Activated naive CD8-positive, alpha-beta T cell treated with anti-CD3 and anti-CD28 coated beads, Interleukin-2, amount 10 ng/mL, durations not matched to agents 7 days and 5 days (primary cell): ENCODE measurements at regions not wholly inside any gene's neighbourhood (a gene's known extent, or its start where the extent isn't known, plus 50 kb on each side); places are given as distances from the start of the nearest gene placed in this dataset.

Experiments
- ATAC-seq: fragments of 150-1000 bp; cut with Tn5 transposase; one replicate; pipeline ENCODE4 v1.10.0; 2021; ENCODE audit warnings: low read depth, moderate library complexity
- POLR2A ChIA-PET: fragments of 350-600 bp; sonication (Branson Sonifier 250); formaldehyde crosslinking; loops from one replicate; lab custom pipeline; 2021; ENCODE audit warnings: antibody characterized with exemption; lab: Charles Lee
- DNase-seq: peaks from one replicate; pipeline ENCODE4 v3.0.0; 2021
- H3K27ac Mint-ChIP-seq: one replicate; pipeline ENCODE4 v1.8.0; 2022; ENCODE audit warnings: mild to moderate bottlenecking, mixed read lengths
- H3K27me3 Mint-ChIP-seq: one replicate; pipeline ENCODE4 v1.8.0; 2022; ENCODE audit warnings: mild to moderate bottlenecking, moderate library complexity, mixed read lengths
- H3K36me3 Mint-ChIP-seq: one replicate; pipeline ENCODE4 v1.8.0; 2021; ENCODE audit warnings: mild to moderate bottlenecking, mixed read lengths
- H3K4me1 Mint-ChIP-seq: one replicate; pipeline ENCODE4 v1.8.0; 2021; ENCODE audit warnings: mixed read lengths
- H3K4me3 Mint-ChIP-seq: one replicate; pipeline ENCODE4 v1.8.0; 2022; ENCODE audit warnings: mild to moderate bottlenecking, moderate library complexity, mixed read lengths
- H3K9me3 Mint-ChIP-seq: one replicate; pipeline ENCODE4 v1.8.0; 2021; ENCODE audit warnings: mixed read lengths

DNA sequence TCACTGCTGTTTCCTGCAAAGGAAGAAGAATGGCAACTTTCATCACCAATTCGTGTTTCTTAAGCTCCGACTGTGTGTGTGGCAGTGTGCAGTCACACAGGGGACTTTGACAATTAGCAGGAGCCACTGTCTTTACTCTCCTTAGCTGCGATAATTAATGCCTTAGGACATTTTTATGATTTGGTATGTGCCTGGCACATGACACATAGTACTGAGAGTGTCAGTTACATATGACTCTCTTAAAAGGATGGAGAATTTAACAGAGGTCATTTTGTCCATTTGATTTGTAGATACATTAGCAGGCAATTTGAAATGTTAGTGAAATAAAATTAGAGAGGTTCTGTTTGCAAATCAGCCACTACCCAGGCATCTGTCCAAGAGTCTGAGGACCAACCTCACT, 128.9 kb upstream of the VEPH1 start:
- H3K27ac Mint-ChIP-seq = no peak overlapping the region
- H3K9me3 Mint-ChIP-seq = peaks cover under 1% of the 10 kb centered on the region
- H3K4me1 Mint-ChIP-seq = no peaks in the 10 kb centered on the region
- ATAC-seq (no peak), DNase-seq (no peak)
- H3K4me3 Mint-ChIP-seq = no peak overlapping the region
- no peaks in the 10 kb centered on the region for H3K36me3 Mint-ChIP-seq
- POLR2A ChIA-PET = no interaction called here
- H3K27me3 Mint-ChIP-seq = no peaks in the 10 kb centered on the region

DNA sequence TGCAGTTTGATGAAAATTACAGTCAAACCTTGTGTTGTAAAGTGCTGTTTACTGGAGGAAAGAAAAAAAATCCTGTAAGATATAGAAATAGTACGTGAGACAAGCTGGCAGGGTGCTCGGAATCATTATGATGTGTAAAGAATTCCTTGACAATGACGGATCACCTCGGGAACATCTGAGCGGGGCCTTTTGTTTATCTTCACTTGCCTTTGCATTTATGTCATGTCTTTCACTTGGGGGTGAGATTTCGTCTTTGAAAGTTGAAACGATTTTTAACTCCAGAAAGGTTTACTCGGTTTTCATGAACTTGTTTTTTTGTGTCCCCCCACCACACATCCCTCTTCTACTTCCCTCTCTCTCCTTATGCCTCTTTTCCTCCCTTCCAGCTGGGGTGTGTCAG, 128.3 kb upstream of the VEPH1 start:
- ATAC-seq = no peak
- Mint-ChIP-seq H3K9me3 (no peaks in the 10 kb centered on the region), H3K27me3 (no peaks in the 10 kb centered on the region), H3K4me1 (no peaks in the 10 kb centered on the region), H3K4me3 (no peak overlapping the region), H3K27ac (no peak overlapping the region), H3K36me3 (no peaks in the 10 kb centered on the region)
- POLR2A ChIA-PET = no interaction called here
- no peak for DNase-seq

GRCh38 chr3:157626817-157627216, 123.6 kb upstream of the VEPH1 start:
- Mint-ChIP-seq H3K27ac (no peak overlapping the region), H3K4me3 (no peak overlapping the region), H3K36me3 (no peaks in the 10 kb centered on the region), H3K27me3 (peaks cover 6% of the 10 kb centered on the region), H3K9me3 (no peaks in the 10 kb centered on the region), H3K4me1 (no peaks in the 10 kb centered on the region)
- ATAC-seq (no peak), DNase-seq (no peak)
- POLR2A ChIA-PET = no interaction called here

- no peaks in the 10 kb centered on the region for H3K36me3 Mint-ChIP-seq
- no peaks in the 10 kb centered on the region for H3K4me1 Mint-ChIP-seq
- no peaks in the 10 kb centered on the region for H3K9me3 Mint-ChIP-seq
- ATAC-seq (no peak), DNase-seq (no peak)
- peaks cover 6% of the 10 kb centered on the region for H3K27me3 Mint-ChIP-seq
- no peak overlapping the region for H3K4me3 Mint-ChIP-seq
- H3K27ac Mint-ChIP-seq = no peak overlapping the region
- POLR2A ChIA-PET = no interaction called here
Observed at GRCh38 chr3:157624801-157625200, 121.6 kb upstream of the VEPH1 start.

DNA sequence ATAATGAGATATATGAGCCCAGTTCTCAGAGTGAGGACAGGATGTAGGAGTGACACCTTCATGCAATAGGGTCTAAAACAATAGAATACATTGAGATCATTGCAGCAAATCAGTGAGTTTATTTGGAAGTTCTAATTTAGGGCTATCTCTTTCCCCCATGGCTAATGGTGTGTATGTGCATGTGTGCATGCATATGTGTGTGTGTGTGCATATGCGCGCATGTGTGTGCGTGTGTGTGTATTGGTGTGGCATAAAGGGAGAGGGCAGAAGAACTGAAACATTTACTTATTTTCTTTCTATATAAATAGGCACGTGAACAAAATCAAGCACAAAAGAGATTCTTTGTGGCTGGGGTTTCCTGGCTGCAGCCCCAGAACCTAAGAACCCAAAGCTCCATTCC, 115.7 kb upstream of the VEPH1 start:
- Mint-ChIP-seq H3K4me3 (no peak overlapping the region), H3K4me1 (peaks cover 5% of the 10 kb centered on the region), H3K27me3 (peaks cover 6% of the 10 kb centered on the region), H3K27ac (no peak overlapping the region), H3K36me3 (no peaks in the 10 kb centered on the region), H3K9me3 (no peaks in the 10 kb centered on the region)
- DNase-seq = no peak
- POLR2A ChIA-PET = no interaction called here
- no peak for ATAC-seq

- H3K4me3 Mint-ChIP-seq = no peak overlapping the region
- no peak for DNase-seq
- H3K36me3 Mint-ChIP-seq = no peaks in the 10 kb centered on the region
- POLR2A ChIA-PET = no interaction called here
- H3K27ac Mint-ChIP-seq = no peak overlapping the region
- no peaks in the 10 kb centered on the region for H3K9me3 Mint-ChIP-seq
- peaks cover 5% of the 10 kb centered on the region for H3K4me1 Mint-ChIP-seq
- peaks cover 6% of the 10 kb centered on the region for H3K27me3 Mint-ChIP-seq
- ATAC-seq = peak; percentile 39
Observed at GRCh38 chr3:157618075-157618760, 115.0 kb upstream of the VEPH1 start.

DNA sequence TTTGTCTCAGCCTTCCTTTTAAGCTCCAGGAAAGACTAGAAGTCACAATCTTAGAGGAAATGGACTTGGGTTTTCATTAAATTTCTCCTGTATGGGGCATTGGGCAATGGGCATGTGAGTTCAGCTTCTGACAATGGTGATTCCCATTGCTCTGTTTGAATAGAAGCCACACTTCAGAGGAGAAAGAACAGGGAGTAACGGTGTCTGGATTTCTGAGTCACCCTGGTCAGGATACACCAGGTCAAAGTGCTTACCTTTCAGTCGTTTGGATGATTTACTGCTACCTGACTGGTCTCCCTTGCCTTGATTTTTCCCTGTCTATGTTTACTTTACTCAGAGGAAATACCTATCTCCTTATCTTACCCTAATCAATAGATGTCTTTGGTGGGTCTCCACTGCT, 111.7 kb upstream of the VEPH1 start:
- Mint-ChIP-seq H3K27ac (no peak overlapping the region), H3K4me1 (peaks cover 9% of the 10 kb centered on the region), H3K4me3 (no peak overlapping the region), H3K36me3 (no peaks in the 10 kb centered on the region), H3K27me3 (peaks cover 4% of the 10 kb centered on the region), H3K9me3 (no peaks in the 10 kb centered on the region)
- DNase-seq (no peak), ATAC-seq (no peak)
- POLR2A ChIA-PET = no interaction called here

DNA sequence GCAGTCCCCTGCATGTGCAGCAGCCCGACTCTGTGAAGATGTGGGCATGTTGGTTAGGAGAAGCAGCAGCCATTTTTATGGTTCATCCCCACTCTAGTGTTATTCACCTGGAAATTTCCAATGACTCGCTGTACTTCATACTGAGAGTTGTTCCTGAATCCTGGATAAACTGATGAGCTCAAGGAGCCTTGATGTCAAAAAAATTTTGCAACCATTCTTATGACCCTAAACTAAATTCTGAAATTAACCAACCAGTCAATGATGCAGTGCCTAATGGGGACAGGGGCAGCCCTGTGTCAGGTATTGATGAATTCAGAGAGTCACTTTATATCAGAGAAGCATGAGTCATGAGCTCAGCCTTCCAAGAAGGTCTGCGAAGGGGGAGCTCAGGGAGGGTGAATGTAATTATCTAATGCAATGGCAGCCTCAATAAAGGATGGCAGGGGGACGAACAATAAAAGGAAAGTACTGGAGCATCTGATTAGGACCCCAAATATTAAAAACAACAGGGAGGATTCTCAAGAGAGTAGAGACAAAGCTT, 108.4 kb upstream of the VEPH1 start:
- Mint-ChIP-seq H3K9me3 (no peaks in the 10 kb centered on the region), H3K27ac (no peak overlapping the region), H3K4me3 (no peak overlapping the region), H3K27me3 (peaks cover 2% of the 10 kb centered on the region), H3K4me1 (peaks cover 6% of the 10 kb centered on the region), H3K36me3 (peaks cover 2% of the 10 kb centered on the region)
- ATAC-seq (no peak), DNase-seq (no peak)
- POLR2A ChIA-PET = no interaction called here

GRCh38 chr3:157610876-157611535, 107.8 kb upstream of the VEPH1 start:
- ATAC-seq (no peak), DNase-seq (no peak)
- peaks cover 7% of the 10 kb centered on the region for H3K4me1 Mint-ChIP-seq
- POLR2A ChIA-PET = no interaction called here
- H3K27ac Mint-ChIP-seq = no peak overlapping the region
- H3K9me3 Mint-ChIP-seq = no peaks in the 10 kb centered on the region
- no peak overlapping the region for H3K4me3 Mint-ChIP-seq
- peaks cover 2% of the 10 kb centered on the region for H3K27me3 Mint-ChIP-seq
- peaks cover 2% of the 10 kb centered on the region for H3K36me3 Mint-ChIP-seq

- H3K4me3 Mint-ChIP-seq = no peak overlapping the region
- peaks cover 7% of the 10 kb centered on the region for H3K4me1 Mint-ChIP-seq
- no peak overlapping the region for H3K27ac Mint-ChIP-seq
- peaks cover 5% of the 10 kb centered on the region for H3K27me3 Mint-ChIP-seq
- H3K9me3 Mint-ChIP-seq = no peaks in the 10 kb centered on the region
- no peak for ATAC-seq
- no peak for DNase-seq
- POLR2A ChIA-PET = no interaction called here
- peaks cover 2% of the 10 kb centered on the region for H3K36me3 Mint-ChIP-seq
Observed at GRCh38 chr3:157607826-157608405, 104.7 kb upstream of the VEPH1 start.

DNA sequence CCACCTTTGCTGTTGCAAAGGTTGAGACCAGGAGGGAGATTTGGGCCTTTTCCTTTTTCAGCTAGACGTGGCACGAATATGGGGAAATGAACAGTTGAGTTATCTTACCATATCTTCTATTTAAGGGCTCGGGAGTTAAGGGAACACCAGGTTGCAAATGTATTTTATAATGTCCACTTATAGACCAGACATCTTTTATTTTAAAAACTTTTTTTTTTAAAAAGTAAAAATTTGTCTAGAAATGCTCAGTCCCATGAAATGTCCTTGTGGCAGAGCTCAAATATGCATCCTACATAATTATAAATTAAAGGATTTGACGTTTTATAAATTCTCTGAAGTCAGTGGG, 103.6 kb upstream of the VEPH1 start:
- Mint-ChIP-seq H3K36me3 (peaks cover 2% of the 10 kb centered on the region), H3K9me3 (no peaks in the 10 kb centered on the region), H3K4me1 (peaks cover 7% of the 10 kb centered on the region), H3K27me3 (peaks cover 5% of the 10 kb centered on the region), H3K4me3 (peak overlapping the region; percentile 60), H3K27ac (no peak overlapping the region)
- no peak for ATAC-seq
- DNase-seq = no peak
- POLR2A ChIA-PET = no interaction called here

GRCh38 chr3:157606011-157606851, 103.0 kb upstream of the VEPH1 start:
- peaks cover 2% of the 10 kb centered on the region for H3K36me3 Mint-ChIP-seq
- POLR2A ChIA-PET = no interaction called here
- H3K27ac Mint-ChIP-seq = no peak overlapping the region
- ATAC-seq = peak; percentile 90
- peak; percentile 69 for DNase-seq
- H3K27me3 Mint-ChIP-seq = peaks cover 7% of the 10 kb centered on the region
- peaks cover 7% of the 10 kb centered on the region for H3K4me1 Mint-ChIP-seq
- no peaks in the 10 kb centered on the region for H3K9me3 Mint-ChIP-seq
- peak overlapping the region; percentile 60 for H3K4me3 Mint-ChIP-seq

- peaks cover 2% of the 10 kb centered on the region for H3K36me3 Mint-ChIP-seq
- POLR2A ChIA-PET = no interaction called here
- H3K27ac Mint-ChIP-seq = no peak overlapping the region
- peaks cover 3% of the 10 kb centered on the region for H3K4me1 Mint-ChIP-seq
- H3K4me3 Mint-ChIP-seq = no peak overlapping the region
- no peak for DNase-seq
- no peaks in the 10 kb centered on the region for H3K9me3 Mint-ChIP-seq
- ATAC-seq = no peak
- H3K27me3 Mint-ChIP-seq = peaks cover 7% of the 10 kb centered on the region
Observed at GRCh38 chr3:157605356-157605755, 102.1 kb upstream of the VEPH1 start.
